Femur (tissue), 1 donor: ENCODE measurements at regions not wholly inside any gene's neighbourhood (a gene's known extent, or its start where the extent isn't known, plus 50 kb on each side); places are given as distances from the start of the nearest gene placed in this dataset.
A peak's percentile ranks its signal among the peaks of the same experiment; 100 is the strongest.
"Not testable (repeated sequence)": the region's sequence is repeated elsewhere in the genome, so short reads cannot be mapped to it uniquely, and the experiment has no call there.

Experiments
- DNase-seq: peaks from one replicate; pipeline ENCODE4 v3.0.0-alpha.2; 2017

DNA sequence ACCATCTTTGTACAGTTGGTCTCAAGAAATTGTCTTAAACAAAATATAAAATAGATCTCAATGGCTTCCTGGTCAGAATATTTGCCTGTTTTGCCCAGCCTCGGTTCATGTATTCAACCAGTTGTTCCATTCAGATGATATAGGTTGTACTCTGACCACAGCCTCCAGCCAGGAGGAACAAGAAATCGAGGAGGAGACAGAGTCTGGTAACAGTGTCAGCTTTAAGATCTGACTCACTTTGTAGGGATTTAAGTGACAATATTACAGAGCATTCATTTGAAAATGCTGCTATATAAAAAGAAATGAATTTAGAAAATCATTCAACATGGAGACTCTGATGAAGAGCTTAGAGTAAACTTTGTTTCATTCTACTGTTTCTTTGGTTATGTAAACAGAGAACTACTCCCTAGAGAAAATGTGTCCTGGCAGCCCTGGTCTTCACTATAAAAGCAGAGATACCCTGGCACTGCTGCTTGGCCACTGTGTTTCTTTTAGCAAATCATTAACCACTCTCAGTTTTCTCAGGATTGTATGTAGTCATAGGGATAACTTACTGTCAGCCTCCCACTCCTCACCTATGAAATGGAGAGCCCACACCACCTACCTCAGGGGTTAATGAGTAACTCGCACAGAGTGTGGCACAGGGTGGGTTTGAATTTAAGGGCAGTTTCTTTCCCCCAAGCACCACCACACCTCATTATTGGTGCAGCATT is 53.5 kb downstream of the PAGE2 start:
- no peak for DNase-seq

DNA sequence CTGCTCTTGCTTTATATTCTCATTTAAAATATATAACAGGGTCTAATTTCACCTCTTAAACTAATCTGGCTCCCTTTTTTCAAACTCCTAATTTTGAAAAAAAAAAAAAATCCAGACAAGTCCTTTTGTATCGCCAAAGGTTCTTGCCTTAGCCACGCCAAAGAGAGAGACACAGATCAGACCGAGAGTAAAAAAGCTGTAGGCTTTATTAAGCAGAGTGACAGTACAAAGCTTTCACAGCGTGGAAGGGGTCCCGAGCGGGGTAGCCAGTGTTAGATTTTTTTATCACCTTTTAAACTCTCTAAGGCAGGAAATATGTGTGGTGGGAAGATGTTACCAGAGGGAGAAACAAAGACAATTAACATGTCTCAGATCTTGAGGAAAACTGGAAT is 54.1 kb downstream of the PAGE2 start:
- DNase-seq = no peak

DNA sequence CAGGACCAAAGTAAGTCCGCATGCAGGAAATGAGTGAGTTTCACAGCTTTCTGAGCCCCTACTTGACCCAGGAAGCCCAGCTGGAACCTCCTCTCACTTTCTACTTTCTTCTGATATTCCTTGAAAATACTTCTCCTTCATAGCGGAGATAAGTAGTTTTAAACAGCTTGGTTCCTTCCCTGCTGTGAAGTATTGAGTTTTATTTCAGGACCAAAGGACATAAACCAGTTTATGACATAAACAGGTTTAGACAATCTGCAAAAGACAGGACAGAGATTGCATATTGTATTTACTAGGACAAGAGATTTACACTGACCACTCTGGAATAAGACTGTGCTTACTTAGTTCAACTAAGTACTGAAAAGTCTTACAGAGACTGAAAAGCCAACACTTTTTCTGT is 54.8 kb downstream of the PAGE2 start:
- no peak for DNase-seq

DNA sequence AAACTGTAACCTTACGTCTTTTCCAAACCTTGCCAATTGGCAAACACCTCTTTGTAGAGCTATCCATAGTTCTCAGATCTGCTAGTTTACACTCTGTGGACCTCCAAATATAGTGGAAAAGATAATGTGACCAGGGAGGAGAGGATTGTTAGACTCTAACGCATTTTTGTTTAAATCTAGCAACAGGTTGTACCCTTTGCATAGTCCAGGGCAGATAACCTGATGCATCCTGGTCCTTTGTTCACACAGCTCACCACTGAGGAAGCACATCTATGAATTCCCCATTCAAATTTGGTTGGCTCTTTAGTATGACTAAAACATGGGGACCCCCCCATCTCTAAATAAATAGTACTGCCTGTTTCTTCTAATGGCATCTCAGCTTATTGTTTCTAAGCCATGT is 55.9 kb downstream of the PAGE2 start:
- DNase-seq = no peak

DNA sequence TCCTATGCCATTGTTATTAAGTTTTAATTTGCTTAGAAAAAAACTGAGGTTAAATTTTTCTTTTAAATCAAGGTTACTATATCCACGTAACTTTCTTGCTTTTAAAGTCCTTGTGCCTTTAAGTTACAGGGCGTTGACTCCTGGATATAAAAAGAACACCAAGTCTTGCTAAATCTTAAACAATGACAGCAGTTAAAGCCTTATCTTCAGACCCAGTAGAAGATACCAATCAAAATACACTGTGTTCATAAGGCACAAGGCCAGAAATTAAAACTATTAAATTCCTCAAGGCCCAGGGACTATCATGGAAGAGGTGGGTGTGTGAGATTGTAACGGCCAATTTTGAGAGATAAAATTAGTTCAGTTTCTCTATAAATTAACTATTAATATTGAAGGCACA is 60.4 kb downstream of the PAGE2 start:
- DNase-seq = no peak

DNA sequence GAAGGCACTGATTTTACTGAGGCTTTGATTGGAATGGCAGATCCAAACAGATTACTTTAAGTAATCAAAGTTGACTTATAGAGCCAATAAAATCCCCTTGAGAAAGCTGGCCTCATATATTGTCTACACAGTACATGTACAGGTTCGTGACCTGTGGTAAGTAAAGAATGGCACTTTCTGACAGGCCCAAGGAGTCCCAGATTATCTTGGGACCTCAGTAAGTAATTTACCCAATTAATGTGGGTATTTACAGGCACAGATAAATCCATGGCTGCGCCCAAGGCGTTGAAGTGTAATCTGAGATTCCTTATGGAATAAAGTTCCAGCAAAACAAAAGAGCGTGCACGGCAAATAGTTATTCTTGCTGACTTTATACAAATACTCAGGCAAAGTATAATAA is 62.4 kb downstream of the PAGE2 start:
- DNase-seq = no peak

DNA sequence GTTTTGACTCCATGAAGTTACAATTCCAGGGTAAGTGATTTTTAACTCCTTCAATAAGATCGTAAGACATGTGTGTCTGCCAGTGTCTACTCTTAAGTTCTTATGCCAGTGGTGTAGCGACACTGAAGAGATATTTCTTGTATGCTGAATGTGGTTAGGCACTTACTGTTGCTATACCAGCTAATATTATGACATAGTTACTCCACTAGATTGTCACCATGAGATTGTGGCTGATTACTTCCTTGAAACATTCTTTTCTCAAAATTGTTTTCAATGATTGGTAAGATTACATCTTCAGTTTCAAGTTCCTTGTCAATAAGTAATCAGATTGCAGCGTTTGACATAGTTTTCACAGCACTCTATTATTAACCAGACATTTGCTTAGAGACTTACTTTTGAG is 60.6 kb upstream of the PAGE5 start:
- no peak for DNase-seq

- DNase-seq = peak; percentile 94
These were observed 59.2 kb upstream of the PAGE5 start for GRCh38 chrX:55160685-55161552.

GRCh38 chrX:55161581-55161980 is 58.6 kb upstream of the PAGE5 start:
- no peak for DNase-seq

- DNase-seq = no peak
These were observed 57.0 kb upstream of the PAGE5 start for GRCh38 chrX:55163171-55163570.

GRCh38 chrX:55165026-55165425 is 55.1 kb upstream of the PAGE5 start:
- DNase-seq = not testable (repeated sequence)

GRCh38 chrX:55167124-55167803 is 52.9 kb upstream of the PAGE5 start:
- no peak for DNase-seq

DNA sequence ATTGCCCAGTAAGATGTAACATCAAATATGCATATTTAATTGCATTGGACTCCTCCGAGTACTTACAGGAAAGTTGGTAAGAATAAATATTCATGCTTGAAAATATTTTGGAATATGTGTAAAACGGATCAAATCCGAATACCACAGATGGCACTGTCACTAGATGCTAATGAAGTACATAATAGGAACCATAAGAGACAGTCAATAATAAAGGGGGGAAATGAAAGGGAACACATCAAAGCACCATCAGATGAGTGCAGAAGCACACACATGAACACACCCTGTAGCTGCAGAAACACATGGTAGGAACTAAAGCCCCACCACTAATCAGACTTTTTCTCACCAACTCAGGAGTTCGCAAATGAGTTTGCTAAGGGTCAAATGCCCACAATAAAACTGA is 52.2 kb upstream of the PAGE5 start:
- no peak for DNase-seq

DNA sequence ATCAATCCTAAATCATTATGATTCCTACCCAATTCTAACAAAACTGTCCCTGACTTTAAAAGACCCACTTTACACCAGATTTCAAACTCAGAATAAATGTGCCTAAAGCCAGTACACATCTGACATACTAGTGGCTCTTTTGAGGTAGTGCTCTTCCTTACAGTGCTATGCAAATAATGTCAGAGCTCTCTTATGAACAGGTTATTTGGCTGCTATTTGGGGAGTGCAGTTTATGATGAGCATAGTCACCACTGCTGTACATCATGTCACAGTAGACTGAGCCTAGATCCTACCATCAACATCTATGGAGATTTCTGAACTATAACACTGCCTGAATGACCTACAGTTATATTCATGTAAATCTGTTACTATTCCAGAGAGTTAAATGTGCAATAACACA is 50.4 kb upstream of the PAGE5 start:
- DNase-seq = no peak
